Skeletal muscle tissue (tissue), 3 donors: ENCODE measurements at regions not wholly inside any gene's neighbourhood (a gene's known extent, or its start where the extent isn't known, plus 50 kb on each side); places are given as distances from the start of the nearest gene placed in this dataset.

ENCODE experiments used
- H3K27ac ChIP-seq: one replicate; pipeline ENCODE4 v1.7.0; 2013; ENCODE audit warnings: mild to moderate bottlenecking, low read depth, low read length, inconsistent platforms
- H3K27me3 ChIP-seq, 3 donors: one replicate each; pipeline ENCODE4 v1.7.0; 2013; ENCODE audit warnings: low read length in 3 of 3; ENCODE audit not compliant: control insufficient read depth in 3 of 3, insufficient read depth in 3 of 3
- H3K36me3 ChIP-seq, 3 donors: one replicate each; pipeline ENCODE4 v1.7.0; 2013; ENCODE audit warnings: low read length in 3 of 3; ENCODE audit not compliant: control insufficient read depth in 3 of 3, insufficient read depth in 3 of 3
- H3K4me1 ChIP-seq, 3 donors: one replicate each; pipeline ENCODE4 v1.7.0; 2013; ENCODE audit warnings: low read length in 3 of 3, mild to moderate bottlenecking in 3 of 3; ENCODE audit not compliant: control insufficient read depth in 3 of 3, insufficient read depth in 3 of 3
- H3K4me3 ChIP-seq, 3 donors: one replicate each; pipeline ENCODE4 v1.7.0; 2013; ENCODE audit warnings: low read length in 3 of 3
- H3K9ac ChIP-seq, 3 donors: one replicate each; pipeline ENCODE4 v1.7.0; 2013; ENCODE audit warnings: low read length in 3 of 3, mild to moderate bottlenecking in 3 of 3, moderate library complexity in 2 of 3, low read depth in 1 of 3
- H3K9me3 ChIP-seq, 3 donors: one replicate each; pipeline ENCODE4 v1.7.0; 2013; ENCODE audit warnings: low read length in 3 of 3; ENCODE audit not compliant: control insufficient read depth in 3 of 3
- donor health status: Osteomylitis.

- Histone ChIP-seq H3K9me3 (no peaks in the 10 kb centered on the region), H3K27ac (no peak overlapping the region)
These were observed 729.0 kb upstream of the NR2F2 start for GRCh38 chr15:95601525-95601924.

GRCh38 chr15:95603802-95604201, 726.7 kb upstream of the NR2F2 start:
- Histone ChIP-seq H3K9ac (no peak overlapping the region), H3K4me1 (peaks cover 0 to 4% (median 0%) of the 10 kb centered on the region in 3 donors), H3K36me3 (no peaks in the 10 kb centered on the region), H3K27me3 (no peaks in the 10 kb centered on the region), H3K4me3 (no peak overlapping the region), H3K27ac (peak overlapping the region; percentile 68), H3K9me3 (no peaks in the 10 kb centered on the region)

More at GRCh38 chr15:95601525-95601924, 729.0 kb upstream of the NR2F2 start:
- no peak overlapping the region for H3K9ac ChIP-seq
- H3K4me1 ChIP-seq = peaks cover 0 to 4% (median 0%) of the 10 kb centered on the region in 3 donors
- no peaks in the 10 kb centered on the region for H3K36me3 ChIP-seq
- no peak overlapping the region for H3K4me3 ChIP-seq
- no peaks in the 10 kb centered on the region for H3K27me3 ChIP-seq

- peaks cover 0 to 4% (median 0%) of the 10 kb centered on the region in 3 donors for H3K4me1 ChIP-seq
- no peaks in the 10 kb centered on the region for H3K27me3 ChIP-seq
- no peaks in the 10 kb centered on the region for H3K9me3 ChIP-seq
- peak overlapping the region; percentile 68 for H3K27ac ChIP-seq
- no peak overlapping the region for H3K9ac ChIP-seq
- H3K4me3 ChIP-seq = no peak overlapping the region
- H3K36me3 ChIP-seq = no peaks in the 10 kb centered on the region
These were observed 725.9 kb upstream of the NR2F2 start for GRCh38 chr15:95604634-95605036.

- Histone ChIP-seq H3K36me3 (no peaks in the 10 kb centered on the region), H3K27me3 (no peaks in the 10 kb centered on the region), H3K9me3 (no peaks in the 10 kb centered on the region), H3K27ac (peak overlapping the region; percentile 9), H3K9ac (no peak overlapping the region), H3K4me1 (peaks cover 0 to 4% (median 0%) of the 10 kb centered on the region in 3 donors), H3K4me3 (no peak overlapping the region)
These were observed 725.4 kb upstream of the NR2F2 start for GRCh38 chr15:95605098-95605497.

GRCh38 chr15:95606551-95606950, 723.9 kb upstream of the NR2F2 start:
- no peaks in the 10 kb centered on the region for H3K27me3 ChIP-seq
- no peak overlapping the region for H3K27ac ChIP-seq
- H3K36me3 ChIP-seq = no peaks in the 10 kb centered on the region
- peaks cover 0 to 4% (median 0%) of the 10 kb centered on the region in 3 donors for H3K4me1 ChIP-seq
- H3K4me3 ChIP-seq = no peak overlapping the region
- H3K9me3 ChIP-seq = no peaks in the 10 kb centered on the region
- no peak overlapping the region for H3K9ac ChIP-seq

GRCh38 chr15:95608371-95608770, 722.1 kb upstream of the NR2F2 start:
- H3K4me3 ChIP-seq = no peak overlapping the region
- H3K9me3 ChIP-seq = no peaks in the 10 kb centered on the region
- no peaks in the 10 kb centered on the region for H3K27me3 ChIP-seq
- no peaks in the 10 kb centered on the region for H3K36me3 ChIP-seq
- peaks cover 0 to 4% (median 0%) of the 10 kb centered on the region in 3 donors for H3K4me1 ChIP-seq
- H3K9ac ChIP-seq = no peak overlapping the region
- H3K27ac ChIP-seq = no peak overlapping the region

GRCh38 chr15:95609096-95609495, 721.4 kb upstream of the NR2F2 start:
- Histone ChIP-seq H3K4me3 (no peak overlapping the region), H3K9me3 (no peaks in the 10 kb centered on the region), H3K9ac (no peak overlapping the region), H3K27ac (no peak overlapping the region), H3K36me3 (no peaks in the 10 kb centered on the region), H3K4me1 (peaks cover 0 to under 1% (median 0%) of the 10 kb centered on the region in 3 donors), H3K27me3 (no peaks in the 10 kb centered on the region)

GRCh38 chr15:95610945-95611344, 719.6 kb upstream of the NR2F2 start:
- Histone ChIP-seq H3K36me3 (no peaks in the 10 kb centered on the region), H3K27ac (no peak overlapping the region), H3K27me3 (no peaks in the 10 kb centered on the region), H3K4me1 (peaks cover 0 to 2% (median 0%) of the 10 kb centered on the region in 3 donors), H3K9ac (no peak overlapping the region), H3K4me3 (no peak overlapping the region), H3K9me3 (no peaks in the 10 kb centered on the region)

- Histone ChIP-seq H3K27me3 (no peaks in the 10 kb centered on the region), H3K9me3 (no peaks in the 10 kb centered on the region), H3K36me3 (no peaks in the 10 kb centered on the region), H3K27ac (peak overlapping the region; percentile 7), H3K4me3 (no peak overlapping the region), H3K9ac (no peak overlapping the region), H3K4me1 (peaks cover 0 to 2% (median 0%) of the 10 kb centered on the region in 3 donors)
These were observed 715.1 kb upstream of the NR2F2 start for GRCh38 chr15:95615436-95615835.

GRCh38 chr15:95616306-95616705, 714.2 kb upstream of the NR2F2 start:
- H3K9me3 ChIP-seq = no peaks in the 10 kb centered on the region
- H3K4me3 ChIP-seq = no peak overlapping the region
- H3K9ac ChIP-seq = no peak overlapping the region
- no peaks in the 10 kb centered on the region for H3K27me3 ChIP-seq
- no peaks in the 10 kb centered on the region for H3K36me3 ChIP-seq
- peaks cover 0 to 3% (median 2%) of the 10 kb centered on the region in 3 donors for H3K4me1 ChIP-seq
- no peak overlapping the region for H3K27ac ChIP-seq
